Activated CD8-positive, alpha-beta memory T cell treated with anti-CD3 and anti-CD28 coated beads for 48 hours (primary cell): ENCODE measurements at regions not wholly inside any gene's neighbourhood (a gene's known extent, or its start where the extent isn't known, plus 50 kb on each side); places are given as distances from the start of the nearest gene placed in this dataset.

Experiments used
- DNase-seq, 3 experiments: peaks; one replicate each; pipeline ENCODE4 v3.0.0-alpha.2; 2020; ENCODE audit warnings: low read depth in 2 of 3, low spot score in 2 of 3

GRCh38 chr5:166373817-166374216 lies 1917.6 kb upstream of the WWC1 start:
- no peak for DNase-seq

DNA sequence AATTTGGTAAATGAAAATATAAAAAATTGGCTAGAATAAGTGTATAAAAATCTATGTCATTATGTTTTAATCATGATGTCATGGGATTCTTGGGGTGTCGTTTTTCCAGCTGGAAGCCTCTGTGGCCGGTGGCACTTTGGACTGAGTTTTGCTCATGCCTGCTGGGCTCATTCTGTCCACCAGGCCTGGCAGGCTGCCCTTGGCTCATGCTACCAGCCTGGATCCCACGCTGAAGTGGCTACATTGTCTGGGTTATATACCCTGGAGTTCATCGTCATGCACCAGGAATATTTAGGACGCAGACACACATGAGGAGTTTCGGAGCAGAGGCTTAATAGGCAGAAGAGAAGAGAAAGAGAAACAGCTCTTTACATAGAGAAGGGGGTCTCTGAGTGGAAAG lies 1913.7 kb upstream of the WWC1 start:
- no peak for DNase-seq

GRCh38 chr5:166379517-166379916 lies 1911.9 kb upstream of the WWC1 start:
- no peak for DNase-seq

GRCh38 chr5:166382031-166382430 lies 1909.4 kb upstream of the WWC1 start:
- DNase-seq = no peak

- DNase-seq = no peak
Measured at GRCh38 chr5:166398131-166398530, 1893.3 kb upstream of the WWC1 start.

- DNase-seq = no peak
Measured at GRCh38 chr5:166399781-166400180, 1891.7 kb upstream of the WWC1 start.

DNA sequence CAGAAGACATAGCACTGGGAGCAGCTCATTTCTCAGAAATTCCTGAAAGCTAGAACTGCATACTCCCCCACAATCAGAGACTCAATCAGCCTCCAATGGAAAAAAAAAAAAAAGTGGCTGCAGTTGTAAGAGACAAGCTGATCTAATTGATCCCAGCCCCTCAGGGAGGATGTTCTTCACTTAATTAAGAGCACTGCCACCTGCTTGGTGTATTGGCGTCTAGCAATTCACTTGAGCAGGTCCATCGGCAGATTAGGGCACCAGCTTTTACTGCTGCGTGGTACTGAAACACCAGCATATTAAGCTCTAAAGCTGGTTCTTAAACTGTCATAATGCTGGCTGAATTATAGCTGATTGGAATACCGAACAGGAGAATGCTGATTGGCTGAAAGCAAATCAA lies 1890.1 kb upstream of the WWC1 start:
- DNase-seq = no peak

- no peak for DNase-seq
Measured at GRCh38 chr5:166412191-166412590, 1879.3 kb upstream of the WWC1 start.

DNA sequence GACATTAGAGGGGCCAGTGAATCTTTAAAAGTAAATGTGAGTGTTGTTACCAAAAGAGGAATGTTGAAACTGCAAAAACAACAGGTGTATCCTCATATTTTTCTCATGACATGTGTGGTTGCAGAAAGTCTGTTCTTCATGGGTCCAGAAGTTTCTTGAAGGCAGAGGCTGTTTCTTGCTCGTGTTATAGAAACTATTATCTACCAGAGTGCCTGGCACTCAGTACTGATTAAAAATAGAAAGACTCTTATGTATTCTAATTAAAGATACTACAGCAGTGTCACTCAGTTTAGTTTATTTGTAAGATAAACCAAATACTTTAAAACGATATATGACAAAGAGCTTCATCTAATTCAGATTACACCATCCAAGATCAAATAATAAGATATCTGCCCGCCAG lies 1864.2 kb upstream of the WWC1 start:
- DNase-seq = no peak

- DNase-seq = no peak
Measured at GRCh38 chr5:166428264-166428803, 1863.1 kb upstream of the WWC1 start.

GRCh38 chr5:166430491-166431319 lies 1860.7 kb upstream of the WWC1 start:
- no peak for DNase-seq

DNA sequence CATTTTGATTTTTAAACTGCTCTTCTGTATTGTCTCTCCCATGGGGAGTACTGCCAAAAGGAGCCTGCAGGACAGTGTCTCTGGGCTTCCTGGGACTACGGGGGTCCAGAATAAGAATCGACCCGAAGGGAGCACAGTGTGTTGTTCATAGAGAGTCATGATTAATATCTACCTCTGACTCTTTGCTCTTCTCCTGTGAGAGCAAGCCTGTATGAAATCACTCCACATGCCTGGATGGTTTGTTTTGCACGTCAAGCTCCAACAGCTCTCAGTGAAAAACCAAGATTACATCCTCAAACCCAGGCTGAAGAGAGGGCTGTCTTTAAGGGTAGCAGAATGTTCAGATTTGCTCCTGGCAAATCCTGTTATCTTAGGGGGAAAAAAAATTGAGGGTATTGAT lies 1860.0 kb upstream of the WWC1 start:
- DNase-seq = no peak

DNA sequence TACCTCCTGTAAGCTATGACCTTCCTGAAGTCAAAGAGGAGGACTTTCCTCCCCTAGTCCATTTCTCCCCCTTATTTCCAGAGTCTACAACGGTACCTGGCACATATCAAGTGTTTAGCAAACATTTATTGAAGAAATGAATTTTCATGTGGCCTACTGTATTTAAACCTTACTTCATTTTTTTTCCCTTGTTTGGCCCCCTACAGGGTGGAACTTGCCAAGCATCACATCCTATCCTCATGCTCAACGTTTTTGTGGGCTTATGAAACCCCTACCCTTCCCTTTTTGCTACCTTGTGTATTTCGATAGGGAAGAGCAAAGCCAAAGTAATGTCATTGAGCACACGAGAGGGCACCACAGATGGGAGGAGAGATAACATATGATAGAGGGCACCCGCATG lies 1857.8 kb upstream of the WWC1 start:
- no peak for DNase-seq

GRCh38 chr5:166436872-166437271 lies 1854.6 kb upstream of the WWC1 start:
- no peak for DNase-seq

DNA sequence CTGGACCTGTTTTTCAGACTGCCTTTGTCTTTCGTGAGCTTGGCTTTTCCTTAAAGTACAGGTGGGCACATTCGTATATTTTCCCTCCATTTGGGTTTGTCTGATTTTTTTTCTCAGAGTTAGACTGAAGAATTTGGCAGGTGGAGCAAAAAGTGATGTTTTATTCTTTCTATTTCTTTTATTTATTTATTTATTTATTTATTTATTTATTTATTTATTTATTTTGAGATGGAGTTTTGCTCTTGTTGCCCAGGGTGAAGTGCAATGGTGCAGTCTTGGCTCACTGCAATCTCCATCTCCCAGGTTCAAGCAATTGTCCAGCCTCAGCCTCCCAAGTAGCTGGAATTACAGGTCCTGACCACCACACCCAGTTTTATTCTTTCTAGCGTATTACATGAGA lies 1805.1 kb upstream of the WWC1 start:
- DNase-seq = no peak

GRCh38 chr5:166488560-166488959 lies 1802.9 kb upstream of the WWC1 start:
- no peak for DNase-seq

DNA sequence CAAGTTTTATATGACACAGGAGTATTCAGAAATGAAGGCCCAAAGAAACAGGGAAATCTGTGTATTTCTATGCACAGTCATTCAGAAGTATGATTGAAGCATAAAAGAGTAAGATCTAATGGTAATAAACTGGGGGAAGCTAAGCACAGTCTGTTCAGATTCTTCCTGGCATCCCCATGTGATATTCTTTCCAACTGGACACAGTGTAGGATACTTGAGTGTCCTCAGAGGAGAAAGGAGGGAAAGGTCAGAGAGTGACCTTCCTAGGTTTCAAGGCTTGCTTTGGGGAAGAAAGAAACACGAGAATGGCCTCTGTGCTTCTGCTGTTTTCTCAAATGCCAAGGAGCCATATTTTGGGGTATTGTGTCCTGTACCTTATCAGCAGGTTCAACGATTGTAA lies 1798.4 kb upstream of the WWC1 start:
- no peak for DNase-seq

GRCh38 chr5:166493612-166494011 lies 1797.8 kb upstream of the WWC1 start:
- DNase-seq = no peak

DNA sequence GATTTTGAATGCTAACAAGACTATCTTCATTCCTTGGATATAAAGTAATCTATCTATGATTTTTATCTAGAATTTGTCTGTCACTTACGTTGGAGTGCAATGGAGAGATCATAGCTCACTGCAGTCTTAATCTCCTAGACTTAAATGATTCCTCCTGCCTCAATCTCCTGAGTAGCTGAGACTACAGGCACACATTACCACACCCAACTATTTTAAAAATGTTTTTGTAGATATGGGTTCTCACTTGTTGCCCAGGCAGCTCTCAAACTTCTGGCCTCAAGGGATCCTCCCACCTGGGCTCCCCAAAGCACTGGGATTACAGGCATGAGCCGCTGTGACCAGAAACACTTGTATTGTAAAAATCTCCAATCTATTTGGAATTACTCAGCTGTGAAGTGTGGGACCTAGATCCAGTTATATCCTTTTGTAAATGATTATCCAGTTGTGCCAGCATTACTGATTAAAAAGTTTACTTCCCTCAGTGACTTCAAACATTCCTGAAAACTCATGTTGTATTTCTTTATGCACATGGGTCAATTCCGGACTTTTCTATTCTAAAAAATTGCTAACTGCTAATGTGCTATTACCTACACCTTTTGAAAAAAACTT lies 1793.8 kb upstream of the WWC1 start:
- no peak for DNase-seq

- no peak for DNase-seq
Measured at GRCh38 chr5:166499447-166500240, 1791.8 kb upstream of the WWC1 start.

DNA sequence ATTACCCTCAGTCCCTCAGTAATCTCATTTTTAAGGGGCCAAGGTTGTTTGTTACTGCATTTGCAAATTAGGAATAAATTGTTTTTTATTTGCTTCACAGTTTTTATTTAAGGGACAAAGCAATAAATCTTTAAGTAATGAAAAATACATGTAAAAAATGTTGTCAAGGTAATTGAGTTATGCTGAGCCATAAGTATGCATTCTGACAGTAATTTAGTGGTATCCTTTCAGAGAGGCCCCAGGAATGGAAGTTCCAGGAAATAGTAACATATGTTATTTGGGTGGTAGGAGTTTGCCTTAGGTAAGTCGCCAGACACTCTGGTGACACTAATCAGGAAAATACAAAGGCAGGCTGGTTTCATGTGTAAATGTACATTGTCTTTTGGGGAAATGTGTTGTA lies 1787.9 kb upstream of the WWC1 start:
- DNase-seq = no peak

- DNase-seq = no peak
Measured at GRCh38 chr5:166505067-166505466, 1786.4 kb upstream of the WWC1 start.
